DMS153 treated with DMSO at 0.1 percent for 48 hours (cell line): ENCODE measurements at regions not wholly inside any gene's neighbourhood (a gene's known extent, or its start where the extent isn't known, plus 50 kb on each side); places are given as distances from the start of the nearest gene placed in this dataset.

ENCODE experiments used
- DNase-seq: peaks from one replicate; lab custom pipeline; 2025; ENCODE audit not compliant: unreplicated experiment; lab: John Stamatoyannopoulos, UW

GRCh38 chr18:73742957-73743356 is 404.7 kb downstream of the FBXO15 start:
- DNase-seq = no peak

GRCh38 chr18:73741946-73742345 is 405.7 kb downstream of the FBXO15 start:
- DNase-seq = no peak

GRCh38 chr18:73739098-73739497 is 408.5 kb downstream of the FBXO15 start:
- no peak for DNase-seq

GRCh38 chr18:73737990-73738389 is 409.6 kb downstream of the FBXO15 start:
- DNase-seq = no peak

- no peak for DNase-seq
Measured at GRCh38 chr18:73735836-73736235, 411.8 kb downstream of the FBXO15 start.

- no peak for DNase-seq
Measured at GRCh38 chr18:73733806-73734314, 413.8 kb downstream of the FBXO15 start.

- no peak for DNase-seq
Measured at GRCh38 chr18:73733376-73733775, 414.3 kb downstream of the FBXO15 start.

GRCh38 chr18:73728657-73729056 is 419.0 kb downstream of the FBXO15 start:
- DNase-seq = no peak

- DNase-seq = no peak
Measured at GRCh38 chr18:73724958-73725357, 422.7 kb downstream of the FBXO15 start.

GRCh38 chr18:73719611-73720010 is 428.0 kb downstream of the FBXO15 start:
- DNase-seq = peak; percentile 11

- DNase-seq = no peak
Measured at GRCh38 chr18:73717570-73717969, 430.1 kb downstream of the FBXO15 start.

GRCh38 chr18:73715210-73715670 is 432.4 kb downstream of the FBXO15 start:
- no peak for DNase-seq

- DNase-seq = no peak
Measured at GRCh38 chr18:73714466-73714865, 433.2 kb downstream of the FBXO15 start.

GRCh38 chr18:73711256-73711655 is 436.4 kb downstream of the FBXO15 start:
- no peak for DNase-seq

- DNase-seq = no peak
Measured at GRCh38 chr18:73708591-73708990, 439.0 kb downstream of the FBXO15 start.

- no peak for DNase-seq
Measured at GRCh38 chr18:73707035-73707434, 440.6 kb downstream of the FBXO15 start.

GRCh38 chr18:73697353-73697752 is 450.3 kb downstream of the FBXO15 start:
- no peak for DNase-seq

GRCh38 chr18:73696698-73697097 is 450.9 kb downstream of the FBXO15 start:
- no peak for DNase-seq

GRCh38 chr18:73696171-73696570 is 451.5 kb downstream of the FBXO15 start:
- DNase-seq = no peak

GRCh38 chr18:73693091-73693490 is 454.5 kb downstream of the FBXO15 start:
- DNase-seq = no peak

- DNase-seq = no peak
Measured at GRCh38 chr18:73691624-73692023, 456.0 kb downstream of the FBXO15 start.

- no peak for DNase-seq
Measured at GRCh38 chr18:73691118-73691517, 456.5 kb downstream of the FBXO15 start.

- no peak for DNase-seq
Measured at GRCh38 chr18:73690222-73690621, 457.4 kb downstream of the FBXO15 start.
